ENCODE measurements at regions not wholly inside any gene's neighbourhood (a gene's known extent, or its start where the extent isn't known, plus 50 kb on each side); places are given as distances from the start of the nearest gene placed in this dataset.
A peak's percentile ranks its signal among the peaks of the same experiment; 100 is the strongest.

DNA sequence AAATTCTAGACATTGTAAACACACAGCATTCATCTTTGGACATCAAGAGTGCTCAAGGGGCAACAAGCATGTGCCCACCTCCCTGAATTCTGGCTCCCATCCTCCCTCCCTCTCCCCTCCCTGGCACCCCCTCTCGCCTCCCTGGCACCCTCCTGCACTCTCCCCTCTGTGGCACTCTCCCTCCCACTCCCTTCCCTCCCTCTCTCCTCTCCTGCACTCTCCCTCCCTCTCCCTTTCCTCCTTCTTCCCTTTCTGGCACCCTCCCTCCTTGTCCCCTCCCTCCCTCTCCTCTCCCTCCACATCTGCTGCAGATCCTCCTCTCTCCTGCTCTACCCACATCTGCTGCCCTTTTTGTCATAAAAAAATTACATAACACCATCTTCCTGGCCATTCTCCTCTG, 113.0 kb upstream of the SLC22A23 start:
- TF ChIP-seq TARDBP (IDR thresholded peaks at IDR 0.05) (no peak), FOXK2 (IDR thresholded peaks at IDR 0.05) (no peak), LEF1 (IDR thresholded peaks at IDR 0.05; ENCODE audit: borderline replicate concordance) (no peak), FOXA1 (IDR thresholded peaks at IDR 0.05) (no peak), SUZ12 (IDR thresholded peaks at IDR 0.05) (no peak), NFRKB (IDR thresholded peaks at IDR 0.05) (no peak), FOXM1 (IDR thresholded peaks at IDR 0.05; ENCODE audit: borderline replicate concordance) (no peak), ARNT (IDR thresholded peaks at IDR 0.05) (no peak), HDGF (IDR thresholded peaks at IDR 0.05; ENCODE audit: borderline replicate concordance) (no peak), ZNF384 (IDR thresholded peaks at IDR 0.05) (no peak), L3MBTL2 (conservative IDR thresholded peaks at IDR 0.05) (no peak), SP1 (IDR thresholded peaks at IDR 0.05) (no peak), ELF4 (IDR thresholded peaks at IDR 0.05) (no peak), BHLHE40 (IDR thresholded peaks at IDR 0.05; ENCODE audit: borderline replicate concordance) (no peak), CTBP1 (IDR thresholded peaks at IDR 0.05; ENCODE audit: borderline replicate concordance) (no peak)
- TF ChIP-seq, protein P1, sequence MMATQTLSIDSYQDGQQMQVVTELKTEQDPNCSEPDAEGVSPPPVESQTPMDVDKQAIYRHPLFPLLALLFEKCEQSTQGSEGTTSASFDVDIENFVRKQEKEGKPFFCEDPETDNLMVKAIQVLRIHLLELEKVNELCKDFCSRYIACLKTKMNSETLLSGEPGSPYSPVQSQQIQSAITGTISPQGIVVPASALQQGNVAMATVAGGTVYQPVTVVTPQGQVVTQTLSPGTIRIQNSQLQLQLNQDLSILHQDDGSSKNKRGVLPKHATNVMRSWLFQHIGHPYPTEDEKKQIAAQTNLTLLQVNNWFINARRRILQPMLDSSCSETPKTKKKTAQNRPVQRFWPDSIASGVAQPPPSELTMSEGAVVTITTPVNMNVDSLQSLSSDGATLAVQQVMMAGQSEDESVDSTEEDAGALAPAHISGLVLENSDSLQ (IDR thresholded peaks at IDR 0.05) = no peak
- CTCF ChIA-PET = no interaction called here
- POLR2A ChIA-PET = no interaction called here
- no peak for DNase-seq (ENCODE audit: extremely low spot score)

DNA sequence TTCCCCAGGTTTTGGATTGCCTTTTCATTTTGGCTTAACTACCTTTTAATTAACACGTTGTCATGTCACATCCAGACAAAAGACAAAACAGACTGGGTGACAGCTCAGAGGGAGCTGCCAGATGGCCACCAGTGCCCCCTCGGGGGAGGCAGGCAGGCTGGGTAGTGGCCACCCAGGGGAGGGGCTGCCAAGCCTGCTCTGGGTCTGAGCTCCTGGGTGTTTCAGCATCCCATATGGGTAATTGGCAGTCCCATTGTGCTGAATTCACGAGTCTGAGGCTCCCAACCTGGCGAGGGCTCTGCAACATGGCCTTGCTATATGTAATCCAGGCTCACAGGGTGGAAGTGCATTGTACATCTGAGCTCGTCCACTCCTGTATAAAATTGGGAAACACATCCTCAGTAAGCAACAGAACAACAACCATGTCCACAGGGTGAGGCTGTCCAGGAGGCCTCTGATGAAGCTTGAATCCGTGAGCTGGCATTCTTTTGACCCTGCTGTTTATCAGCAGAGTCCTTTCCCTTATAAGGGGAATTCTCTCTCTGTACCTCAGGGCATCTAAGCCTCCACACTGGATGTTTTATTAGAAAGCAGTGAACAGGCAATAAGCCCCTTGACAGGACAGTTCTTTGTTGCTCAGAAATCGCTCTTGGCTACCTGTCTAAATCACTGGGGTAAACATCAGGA, 111.7 kb upstream of the SLC22A23 start:
- no peak for DNase-seq (ENCODE audit: extremely low spot score)
- POLR2A ChIA-PET = no interaction called here
- CTCF ChIA-PET = no interaction called here
- TF ChIP-seq ZNF384 (IDR thresholded peaks at IDR 0.05) (no peak), BHLHE40 (IDR thresholded peaks at IDR 0.05; ENCODE audit: borderline replicate concordance) (no peak), L3MBTL2 (conservative IDR thresholded peaks at IDR 0.05) (no peak), ARNT (IDR thresholded peaks at IDR 0.05) (no peak), CTBP1 (IDR thresholded peaks at IDR 0.05; ENCODE audit: borderline replicate concordance) (no peak), HDGF (IDR thresholded peaks at IDR 0.05; ENCODE audit: borderline replicate concordance) (no peak), FOXK2 (IDR thresholded peaks at IDR 0.05) (no peak), TARDBP (IDR thresholded peaks at IDR 0.05) (no peak)
- TF ChIP-seq, protein P1 (IDR thresholded peaks at IDR 0.05) = no peak

DNA sequence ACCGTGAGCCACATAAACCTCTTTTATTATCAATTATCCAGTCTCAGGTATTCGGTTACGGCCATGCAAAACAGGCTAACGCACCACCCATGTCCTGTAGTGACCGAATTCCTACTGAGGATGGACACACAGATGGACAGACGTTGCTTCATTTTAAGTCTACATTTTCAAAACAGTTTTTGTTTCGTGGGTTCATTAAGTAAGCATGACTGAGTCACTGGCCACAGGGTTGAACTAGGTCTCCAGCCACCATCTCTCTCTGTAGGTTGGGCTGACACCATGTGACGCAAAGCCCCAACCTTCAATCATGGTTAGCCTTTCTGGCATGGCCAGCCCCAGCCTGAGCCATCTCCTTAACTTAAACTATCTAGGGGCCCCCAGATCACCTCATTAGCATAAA, 110.0 kb upstream of the SLC22A23 start:
- no peak for DNase-seq (ENCODE audit: extremely low spot score)
- TF ChIP-seq TARDBP (IDR thresholded peaks at IDR 0.05) = no peak
- no peak for TF ChIP-seq ELF4 (IDR thresholded peaks at IDR 0.05)
- no peak for TF ChIP-seq SUZ12 (IDR thresholded peaks at IDR 0.05)
- TF ChIP-seq FOXK2 (IDR thresholded peaks at IDR 0.05) = no peak
- no peak for TF ChIP-seq HDGF (IDR thresholded peaks at IDR 0.05; ENCODE audit: borderline replicate concordance)
- TF ChIP-seq ARNT (IDR thresholded peaks at IDR 0.05) = no peak
- TF ChIP-seq NFRKB (IDR thresholded peaks at IDR 0.05) = no peak
- TF ChIP-seq L3MBTL2 (conservative IDR thresholded peaks at IDR 0.05) = no peak
- TF ChIP-seq BHLHE40 (IDR thresholded peaks at IDR 0.05; ENCODE audit: borderline replicate concordance) = no peak
- TF ChIP-seq FOXM1 (IDR thresholded peaks at IDR 0.05; ENCODE audit: borderline replicate concordance) = no peak
- no peak for TF ChIP-seq FOXA1 (IDR thresholded peaks at IDR 0.05)
- no peak for TF ChIP-seq LEF1 (IDR thresholded peaks at IDR 0.05; ENCODE audit: borderline replicate concordance)
- TF ChIP-seq, protein P1 (IDR thresholded peaks at IDR 0.05) = no peak
- no peak for TF ChIP-seq SP1 (IDR thresholded peaks at IDR 0.05)
- TF ChIP-seq CTBP1 (IDR thresholded peaks at IDR 0.05; ENCODE audit: borderline replicate concordance) = no peak
- POLR2A ChIA-PET = no interaction called here
- CTCF ChIA-PET = no interaction called here

DNA sequence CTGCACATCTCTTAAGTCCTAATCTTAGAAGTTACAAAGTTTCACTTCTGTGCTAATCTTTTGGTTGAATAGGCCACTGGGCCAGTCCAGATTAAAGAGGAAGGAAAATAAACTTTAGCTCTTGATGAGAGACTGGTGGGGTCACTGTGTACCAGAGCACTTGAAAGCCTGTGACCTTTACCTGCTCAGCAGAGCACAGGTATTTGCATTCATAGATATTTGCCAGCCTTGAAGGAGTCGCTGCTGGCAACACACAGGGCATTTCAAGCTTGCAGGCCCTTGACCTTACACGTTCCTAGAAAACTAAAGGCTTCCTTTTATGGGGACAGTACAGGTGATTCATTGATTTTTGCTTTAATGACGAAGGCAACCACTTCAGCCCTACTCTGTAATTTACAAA, 108.4 kb upstream of the SLC22A23 start:
- ChIA-PET CTCF (no interaction called here), POLR2A (no interaction called here)
- no peak for DNase-seq (ENCODE audit: extremely low spot score)
- TF ChIP-seq LEF1 (IDR thresholded peaks at IDR 0.05; ENCODE audit: borderline replicate concordance) (no peak), FOXA1 (IDR thresholded peaks at IDR 0.05) (no peak), NFRKB (IDR thresholded peaks at IDR 0.05) (no peak), FOXK2 (IDR thresholded peaks at IDR 0.05) (no peak)

DNA sequence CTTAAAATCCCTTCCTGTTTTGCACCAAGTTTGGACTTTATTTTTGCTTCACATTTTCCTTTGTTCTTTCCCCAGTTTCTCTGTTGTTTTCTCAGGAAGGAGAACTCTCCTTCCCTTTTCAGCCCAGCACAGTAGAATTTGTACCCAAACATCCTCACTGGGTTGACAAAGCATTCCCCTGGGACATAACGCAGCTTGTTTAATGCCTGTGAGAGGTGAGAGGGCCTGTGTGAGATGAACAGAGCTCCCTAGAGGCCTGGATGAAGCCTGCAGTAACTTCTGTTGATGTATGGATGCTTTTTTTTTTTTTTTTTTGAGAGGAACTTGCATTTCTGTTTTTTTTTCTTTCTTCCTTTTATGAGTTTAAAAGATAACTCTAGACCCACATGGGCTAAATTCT, 104.9 kb upstream of the SLC22A23 start:
- POLR2A ChIA-PET = no interaction called here
- CTCF ChIA-PET = interaction anchor here (0.6 to 1.0 kb wide), 2 partner anchors 43 to 309 kb away, joined by 3 read pairs; no protein-coding TSS in a partner anchor
- no peak for DNase-seq (ENCODE audit: extremely low spot score)
- TF ChIP-seq FOXK2 (IDR thresholded peaks at IDR 0.05) = no peak
- TF ChIP-seq ARNT (IDR thresholded peaks at IDR 0.05) = no peak
- TF ChIP-seq, protein P1 (IDR thresholded peaks at IDR 0.05) = no peak
- peak; percentile 91 for TF ChIP-seq ZNF384 (IDR thresholded peaks at IDR 0.05)

DNA sequence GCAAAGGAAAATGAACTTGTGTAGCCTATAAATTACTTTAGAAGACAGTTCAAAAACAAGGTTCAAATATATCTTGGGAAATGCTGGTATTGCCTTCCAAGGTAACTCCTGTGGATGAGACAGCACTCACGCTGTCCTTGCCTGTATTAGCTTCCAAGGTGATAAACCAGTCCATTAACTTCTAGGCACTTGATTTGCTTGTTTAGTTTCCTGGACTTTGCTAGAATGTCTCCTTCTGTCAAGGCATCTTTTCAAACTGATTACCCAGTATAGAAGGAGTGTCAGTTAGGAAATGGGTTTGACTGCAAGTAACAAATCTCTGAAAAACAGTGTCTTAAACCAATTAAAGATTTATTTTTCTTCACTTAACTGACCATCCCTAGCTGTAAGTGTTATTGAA, 103.4 kb upstream of the SLC22A23 start:
- ChIA-PET POLR2A (no interaction called here), CTCF (no interaction called here)
- TF ChIP-seq ELF4 (IDR thresholded peaks at IDR 0.05) (no peak), BHLHE40 (IDR thresholded peaks at IDR 0.05; ENCODE audit: borderline replicate concordance) (no peak), HDGF (IDR thresholded peaks at IDR 0.05; ENCODE audit: borderline replicate concordance) (no peak), FOXK2 (IDR thresholded peaks at IDR 0.05) (no peak), FOXM1 (IDR thresholded peaks at IDR 0.05; ENCODE audit: borderline replicate concordance) (no peak), NFRKB (IDR thresholded peaks at IDR 0.05) (no peak), L3MBTL2 (conservative IDR thresholded peaks at IDR 0.05) (no peak), SP1 (IDR thresholded peaks at IDR 0.05) (no peak), ARNT (IDR thresholded peaks at IDR 0.05) (no peak)
- TF ChIP-seq, protein P1 (IDR thresholded peaks at IDR 0.05) = no peak
- DNase-seq (ENCODE audit: extremely low spot score) = no peak
